Retina (tissue), 1 donor: ENCODE measurements at regions not wholly inside any gene's neighbourhood (a gene's known extent, or its start where the extent isn't known, plus 50 kb on each side); places are given as distances from the start of the nearest gene placed in this dataset.
"Not testable (repeated sequence)": the region's sequence is repeated elsewhere in the genome, so short reads cannot be mapped to it uniquely, and the experiment has no call there.

Source experiments
- DNase-seq: peaks from one replicate; pipeline ENCODE4 v3.0.0-alpha.2; 2016

GRCh38 chr1:114032271-114033215 lies 53.3 kb downstream of the OLFML3 start:
- DNase-seq, result no peak

- peak; percentile 27 for DNase-seq
Observed at GRCh38 chr1:114033216-114033706, 54.0 kb downstream of the OLFML3 start.

- DNase-seq, result no peak
Observed at GRCh38 chr1:114033961-114034360, 54.7 kb downstream of the OLFML3 start.

GRCh38 chr1:114034567-114035303 lies 55.5 kb downstream of the OLFML3 start:
- no peak for DNase-seq

DNA sequence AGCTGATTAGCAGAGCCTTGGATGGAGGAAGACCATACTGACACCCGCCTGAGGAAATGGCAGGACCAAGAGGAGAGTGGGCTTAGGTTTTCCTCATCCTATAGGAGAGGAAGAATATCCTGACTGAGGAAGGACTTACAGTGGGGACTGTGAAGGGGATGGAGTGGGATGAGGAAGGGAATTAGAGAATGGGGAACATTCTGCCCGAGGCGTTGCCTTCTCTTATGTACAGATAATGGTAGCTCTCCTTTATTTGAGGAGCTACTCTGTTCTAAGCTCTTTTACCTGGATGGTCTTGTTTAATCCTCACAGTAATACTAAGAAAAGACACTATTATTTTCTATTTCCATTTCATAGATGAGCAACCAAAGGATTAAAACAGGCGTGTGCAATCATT lies 56.0 kb downstream of the OLFML3 start:
- DNase-seq, result no peak

- not testable (repeated sequence) for DNase-seq
Observed at GRCh38 chr1:114036841-114037630, 57.8 kb downstream of the OLFML3 start.

DNA sequence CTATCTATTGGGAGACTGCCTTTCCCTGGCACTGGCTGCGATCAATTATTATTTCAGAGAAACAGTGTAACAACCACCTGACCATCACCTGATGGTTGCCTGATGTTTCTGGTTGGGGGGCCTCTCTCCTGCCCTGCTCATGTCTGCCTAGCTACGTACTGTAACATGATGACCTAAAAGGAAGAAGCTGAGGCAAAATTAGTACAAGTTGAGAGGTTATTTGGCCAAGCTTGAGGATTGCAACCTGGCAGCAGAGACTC lies 58.3 kb downstream of the OLFML3 start:
- DNase-seq, result no peak

GRCh38 chr1:114037962-114038816 lies 58.9 kb downstream of the OLFML3 start:
- DNase-seq, result no peak
